Chondrocyte (in vitro differentiated cells): ENCODE measurements at regions not wholly inside any gene's neighbourhood (a gene's known extent, or its start where the extent isn't known, plus 50 kb on each side); places are given as distances from the start of the nearest gene placed in this dataset.

Source experiments
- DNase-seq: peaks from one replicate; pipeline ENCODE4 v3.0.0; 2021; ENCODE audit warnings: mixed read lengths, low spot score
- H3K27ac Mint-ChIP-seq: one replicate; pipeline ENCODE4 v1.8.0; 2021; ENCODE audit warnings: mild to moderate bottlenecking, moderate library complexity, mixed read lengths; ENCODE audit not compliant: unreplicated experiment
- H3K27me3 Mint-ChIP-seq: 2 replicates; pipeline ENCODE4 v1.8.0; 2021; ENCODE audit warnings: low read depth, mixed read lengths
- H3K36me3 Mint-ChIP-seq: 2 replicates; pipeline ENCODE4 v1.8.0; 2021; ENCODE audit warnings: low read depth, mixed read lengths
- H3K4me1 Mint-ChIP-seq: 2 replicates; pipeline ENCODE4 v1.8.0; 2021; ENCODE audit warnings: low read depth, mild to moderate bottlenecking, mixed read lengths
- H3K4me3 Mint-ChIP-seq: one replicate; pipeline ENCODE4 v1.8.0; 2021; ENCODE audit warnings: mild to moderate bottlenecking, moderate library complexity, mixed read lengths; ENCODE audit not compliant: unreplicated experiment
- H3K9me3 Mint-ChIP-seq: 2 replicates; pipeline ENCODE4 v1.8.0; 2021; ENCODE audit warnings: low read depth, mixed read lengths
- CTCF ChIP-seq: fragments of 200-600 bp; sonication (generic); IDR thresholded peaks from 2 replicates; pipeline ENCODE4 v1.5.0; 2021; ENCODE audit warnings: antibody characterized with exemption, mild to moderate bottlenecking, moderate library complexity

GRCh38 chr9:16344343-16344742 lies 526.1 kb downstream of the BNC2 start:
- no peaks in the 10 kb centered on the region for H3K36me3 Mint-ChIP-seq
- TF ChIP-seq CTCF: no peak
- peaks cover 26% of the 10 kb centered on the region for H3K4me1 Mint-ChIP-seq
- peak overlapping the region; percentile 74 for H3K27ac Mint-ChIP-seq
- no peaks in the 10 kb centered on the region for H3K27me3 Mint-ChIP-seq
- no peak for DNase-seq
- H3K9me3 Mint-ChIP-seq: no peaks in the 10 kb centered on the region
- H3K4me3 Mint-ChIP-seq: no peak overlapping the region

DNA sequence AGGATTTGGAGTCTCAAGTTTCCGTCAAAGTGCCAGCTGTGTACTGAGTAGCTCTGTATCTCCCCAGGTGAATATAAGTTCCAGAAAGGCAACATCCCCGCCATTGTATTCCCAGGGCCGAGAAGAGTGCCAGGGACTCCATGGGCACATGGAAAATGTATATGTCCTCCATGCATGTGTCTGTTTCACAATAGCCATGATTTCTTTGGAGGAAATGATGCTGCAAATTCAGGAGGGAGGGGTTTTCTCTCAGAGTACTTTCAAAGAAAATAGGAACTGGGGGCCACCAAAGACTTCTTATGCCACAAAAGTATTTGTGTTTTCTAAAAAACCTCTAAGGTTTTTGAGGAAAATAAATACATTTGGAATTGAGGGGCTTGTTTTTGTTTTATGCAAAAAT lies 524.6 kb downstream of the BNC2 start:
- TF ChIP-seq CTCF: no peak
- H3K9me3 Mint-ChIP-seq: no peaks in the 10 kb centered on the region
- H3K4me3 Mint-ChIP-seq: no peak overlapping the region
- no peak overlapping the region for H3K27ac Mint-ChIP-seq
- H3K4me1 Mint-ChIP-seq: peaks cover 24% of the 10 kb centered on the region
- H3K27me3 Mint-ChIP-seq: no peaks in the 10 kb centered on the region
- no peaks in the 10 kb centered on the region for H3K36me3 Mint-ChIP-seq
- no peak for DNase-seq

- H3K4me1 Mint-ChIP-seq: peaks cover 15% of the 10 kb centered on the region
- H3K27ac Mint-ChIP-seq: no peak overlapping the region
- DNase-seq: no peak
- no peaks in the 10 kb centered on the region for H3K36me3 Mint-ChIP-seq
- TF ChIP-seq CTCF: no peak
- no peaks in the 10 kb centered on the region for H3K27me3 Mint-ChIP-seq
- no peaks in the 10 kb centered on the region for H3K9me3 Mint-ChIP-seq
- no peak overlapping the region for H3K4me3 Mint-ChIP-seq
These were observed 522.6 kb downstream of the BNC2 start for GRCh38 chr9:16347886-16348285.

DNA sequence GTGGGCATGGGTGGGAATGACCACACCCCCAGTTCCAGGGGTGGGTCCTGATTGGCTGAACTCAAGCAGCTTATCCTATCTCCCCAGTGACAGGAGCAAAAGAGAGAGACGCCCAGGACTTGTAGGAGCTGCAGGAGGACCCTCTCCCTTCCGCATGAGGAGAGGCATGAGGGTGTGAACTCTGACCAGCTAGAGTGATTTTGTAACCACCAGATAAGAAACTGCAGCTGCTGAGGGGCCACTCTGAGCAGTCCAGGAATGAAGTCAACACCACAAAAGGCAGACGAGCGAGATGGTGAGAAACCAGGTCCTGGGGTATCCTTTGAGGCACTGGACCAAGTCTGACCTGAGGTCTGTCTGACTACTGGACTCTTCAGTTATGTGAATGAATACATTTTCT lies 521.9 kb downstream of the BNC2 start:
- Mint-ChIP-seq H3K4me3 (no peak overlapping the region), H3K9me3 (no peaks in the 10 kb centered on the region), H3K27ac (no peak overlapping the region), H3K36me3 (no peaks in the 10 kb centered on the region), H3K27me3 (no peaks in the 10 kb centered on the region), H3K4me1 (peaks cover 14% of the 10 kb centered on the region)
- no peak for DNase-seq
- no peak for TF ChIP-seq CTCF

DNA sequence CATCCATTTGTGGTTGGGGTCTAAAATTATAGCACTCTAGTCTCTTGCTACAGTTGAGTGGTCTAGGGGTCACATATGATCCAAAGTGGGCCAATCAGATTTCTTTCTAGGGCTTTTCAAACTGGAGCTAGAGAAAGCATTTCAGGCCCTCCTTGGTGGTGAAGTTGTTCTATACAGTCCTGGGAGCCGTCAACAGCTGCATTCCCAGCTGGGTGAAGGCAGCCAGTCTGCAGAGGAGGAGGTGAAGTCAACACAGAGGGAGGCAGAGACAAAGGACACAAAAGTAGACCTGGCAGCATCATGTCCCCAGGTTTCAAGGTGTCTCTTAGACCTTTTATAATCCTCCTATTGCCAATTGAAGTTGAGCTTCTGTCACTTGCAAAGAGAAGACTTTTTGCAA lies 518.2 kb downstream of the BNC2 start:
- Mint-ChIP-seq H3K36me3 (no peaks in the 10 kb centered on the region), H3K4me3 (no peak overlapping the region), H3K9me3 (no peaks in the 10 kb centered on the region), H3K4me1 (no peaks in the 10 kb centered on the region), H3K27me3 (no peaks in the 10 kb centered on the region), H3K27ac (no peak overlapping the region)
- TF ChIP-seq CTCF: no peak
- DNase-seq: no peak
